ENCODE measurements at regions not wholly inside any gene's neighbourhood (a gene's known extent, or its start where the extent isn't known, plus 50 kb on each side); places are given as distances from the start of the nearest gene placed in this dataset.

DNA sequence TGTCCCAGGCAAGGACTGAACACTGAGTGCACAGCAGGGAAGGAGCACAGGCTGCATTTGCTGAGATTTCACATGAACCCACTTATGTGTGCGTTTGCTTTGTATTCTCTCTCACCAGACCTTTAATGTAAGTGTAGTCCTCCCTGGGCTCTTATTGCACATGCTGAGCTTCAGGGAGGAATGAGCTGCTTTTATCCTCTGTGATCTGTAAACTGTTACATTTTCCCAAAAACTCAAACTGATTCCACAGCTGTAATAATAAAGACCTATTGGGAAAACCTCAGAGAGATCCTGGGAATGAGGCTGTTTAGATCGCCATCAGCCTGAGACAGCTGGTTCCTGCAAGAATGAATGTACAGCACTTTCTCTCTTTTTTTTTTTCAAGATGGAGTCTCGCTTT lies 53.6 kb upstream of the ADORA2B start:
- Histone ChIP-seq H3K4me3 (replicated peaks; ENCODE audit: insufficient read depth, low read length) (no peak overlapping the region), H3K27ac (replicated peaks) (no peak overlapping the region), H3K27me3 (ENCODE audit: insufficient read depth, poor library complexity, severe bottlenecking) (no peaks in the 10 kb centered on the region)
- DNase-seq (ENCODE audit: low read depth in 1 of 2, low spot score in 1 of 2) = no peak
- TF ChIP-seq CTCF (IDR thresholded peaks at IDR 0.05; ENCODE audit: insufficient read depth, low read length) (no peak), GABPA (IDR thresholded peaks at IDR 0.05; ENCODE audit: low read depth) (no peak), SPI1 (IDR thresholded peaks at IDR 0.05; ENCODE audit: borderline replicate concordance, low read depth) (no peak), REST (IDR thresholded peaks at IDR 0.05; ENCODE audit: insufficient replicate concordance, low read depth) (no peak), POLR2AphosphoS5 (IDR thresholded peaks at IDR 0.05; ENCODE audit: low read depth) (no peak)

DNA sequence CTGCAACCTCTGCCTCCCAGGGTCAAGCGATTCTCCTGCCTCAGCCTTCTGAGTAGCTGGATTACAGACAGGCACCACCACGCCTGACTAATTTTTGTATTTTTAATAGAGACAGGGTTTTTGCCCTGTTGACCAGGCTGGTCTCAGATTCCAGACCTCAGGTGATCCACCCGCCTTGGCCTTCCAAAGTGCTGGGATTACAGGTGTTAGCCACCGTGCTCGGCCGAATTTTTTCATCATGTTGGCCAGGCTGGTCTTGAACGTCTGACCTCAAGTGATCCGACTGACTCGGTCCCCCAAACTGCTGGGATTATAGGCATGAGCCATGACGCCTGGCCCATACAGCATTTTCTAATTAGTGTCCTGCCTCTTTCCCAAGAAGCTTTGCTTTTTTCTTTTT lies 52.7 kb upstream of the ADORA2B start:
- TF ChIP-seq CTCF (IDR thresholded peaks at IDR 0.05; ENCODE audit: insufficient read depth, low read length) = no peak
- no peak for TF ChIP-seq GABPA (IDR thresholded peaks at IDR 0.05; ENCODE audit: low read depth)
- no peak for TF ChIP-seq REST (IDR thresholded peaks at IDR 0.05; ENCODE audit: insufficient replicate concordance, low read depth)
- no peak for TF ChIP-seq SPI1 (IDR thresholded peaks at IDR 0.05; ENCODE audit: borderline replicate concordance, low read depth)
- no peak for TF ChIP-seq POLR2AphosphoS5 (IDR thresholded peaks at IDR 0.05; ENCODE audit: low read depth)
- no peak overlapping the region for H3K27ac ChIP-seq (replicated peaks)
- H3K27me3 ChIP-seq (ENCODE audit: insufficient read depth, poor library complexity, severe bottlenecking) = no peaks in the 10 kb centered on the region
- H3K4me3 ChIP-seq (replicated peaks; ENCODE audit: insufficient read depth, low read length) = no peak overlapping the region
- DNase-seq (ENCODE audit: low read depth in 1 of 2, low spot score in 1 of 2) = no peak

- H3K4me3 ChIP-seq (replicated peaks; ENCODE audit: insufficient read depth, low read length) = no peak overlapping the region
- TF ChIP-seq SPI1 (IDR thresholded peaks at IDR 0.05; ENCODE audit: borderline replicate concordance, low read depth) (no peak), CTCF (IDR thresholded peaks at IDR 0.05; ENCODE audit: insufficient read depth, low read length) (no peak), GABPA (IDR thresholded peaks at IDR 0.05; ENCODE audit: low read depth) (no peak), REST (IDR thresholded peaks at IDR 0.05; ENCODE audit: insufficient replicate concordance, low read depth) (no peak)
- no peak overlapping the region for H3K27ac ChIP-seq (replicated peaks)
- no peak for DNase-seq (ENCODE audit: low read depth in 1 of 2, low spot score in 1 of 2)
- H3K27me3 ChIP-seq (ENCODE audit: insufficient read depth, poor library complexity, severe bottlenecking) = no peaks in the 10 kb centered on the region
Measured at GRCh38 chr17:15892731-15893657, 51.9 kb upstream of the ADORA2B start.
